Spleen (tissue), 11 donors: ENCODE measurements at regions not wholly inside any gene's neighbourhood (a gene's known extent, or its start where the extent isn't known, plus 50 kb on each side); places are given as distances from the start of the nearest gene placed in this dataset.

Experiments
- DNase-seq: peaks from one replicate; pipeline ENCODE4 v3.0.0-alpha.2; 2020
- H3K27ac ChIP-seq, 8 donors: fragments of 200-600 bp; sonication (generic) in 7 of 8; 1 replicate in 4 of 8; 2 replicates in 4 of 8; pipeline versions ENCODE4 v1.5.0 to v1.8.0; 2016 to 2021; ENCODE audit warnings: inconsistent platforms in 4 of 8, mild to moderate bottlenecking in 4 of 8, moderate library complexity in 1 of 8
- H3K27me3 ChIP-seq, 7 donors: fragments of 200-600 bp; sonication (generic) in 6 of 7; replicated peaks in 1 of 7; 1 replicate in 4 of 7; 2 replicates in 3 of 7; pipeline versions ENCODE4 v1.5.0 to v1.8.0; 2016 to 2021; ENCODE audit warnings: inconsistent platforms in 3 of 7, mild to moderate bottlenecking in 1 of 7
- H3K36me3 ChIP-seq, 6 donors: fragments of 200-600 bp; sonication (generic) in 5 of 6; 1 replicate in 4 of 6; 2 replicates in 2 of 6; pipeline versions ENCODE4 v1.5.0 to v1.8.0; 2016 to 2021; ENCODE audit warnings: inconsistent platforms in 2 of 6
- H3K4me1 ChIP-seq, 6 donors: fragments of 200-600 bp; sonication (generic) in 5 of 6; 1 replicate in 3 of 6; 2 replicates in 3 of 6; pipeline versions ENCODE4 v1.5.0 to v1.8.0; 2016 to 2021; ENCODE audit warnings: inconsistent platforms in 3 of 6
- H3K4me3 ChIP-seq, 8 donors: fragments of 200-600 bp; sonication (generic) in 7 of 8; 1 replicate in 4 of 8; 2 replicates in 4 of 8; pipeline versions ENCODE4 v1.5.0 to v1.8.0; 2016 to 2021; ENCODE audit warnings: inconsistent platforms in 4 of 8, mild to moderate bottlenecking in 4 of 8, moderate library complexity in 2 of 8
- H3K9me3 ChIP-seq, 8 donors: fragments of 200-600 bp; sonication (generic) in 7 of 8; 1 replicate in 4 of 8; 2 replicates in 4 of 8; pipeline versions ENCODE4 v1.5.0 to v1.8.0; 2016 to 2021; ENCODE audit warnings: inconsistent platforms in 4 of 8
- CTCF ChIP-seq, 11 experiments: fragments of 200-600 bp in 7 of 11; fragments of 450-650 bp in 4 of 11; sonication (generic) in 4 of 11; IDR thresholded peaks in 8 of 11; conservative IDR thresholded peaks in 3 of 11; 1 replicate in 7 of 11; 2 replicates in 4 of 11; pipeline versions ENCODE4 v1.4.0 to v1.8.0; 2016 to 2021; ENCODE audit warnings: antibody characterized with exemption in 11 of 11, inconsistent platforms in 4 of 11, mild to moderate bottlenecking in 1 of 11
- POLR2A ChIP-seq, 3 donors: fragments of 450-650 bp; IDR thresholded peaks; one replicate each; pipeline ENCODE4 v1.5.1; 2017; ENCODE audit warnings: antibody characterized with exemption in 3 of 3, mild to moderate bottlenecking in 1 of 3
- POLR2AphosphoS5 ChIP-seq, 3 donors: sonication (generic); formaldehyde crosslinking; IDR thresholded peaks; one replicate each; pipeline ENCODE4 v1.5.1; 2017; ENCODE audit warnings: antibody characterized with exemption in 3 of 3
- WGBS, 5 donors: extraction: QIAGEN DNeasy Blood & Tissue Kit in 3 of 5; methylation state at CpG; one replicate each; pipeline versions ENCODE4 v1.1.5 to v1.1.7; 2013 to 2018; 5-methylcytosine and 5-hydroxymethylcytosine counted together
- intact Hi-C: fragments of 100-400 bp; cut with DNase I; formaldehyde crosslinking; loops from one replicate; pipeline ENCODE4 v1.15.0; 2023; ENCODE audit warnings: low total_unique reads
- donor health status: healthy with polysubstance abuse.
- donor health status: DM: no; HTN: no; CAD: no; lungs with moderate emphysema.
- donor health status: DM: no; HTN: no; CAD: no.
- donor health status: Bipolar disorder and iron deficiency.
- donor health status: healthy.
- donor health status: DM: no; HTN: no; CAD: no.
- donor health status: DM: yes; HTN: yes; CAD: no.

- WGBS, 5 donors: 79 to 98% (median 91%) methylated on average over 1 of the region's 1 CpG
- Histone ChIP-seq H3K27me3 (no peaks in the 10 kb centered on the region), H3K36me3 (no peaks in the 10 kb centered on the region), H3K27ac (no peak overlapping the region), H3K9me3 (peaks cover 0 to 9% (median 0%) of the 10 kb centered on the region in 8 donors), H3K4me3 (no peak overlapping the region), H3K4me1 (no peaks in the 10 kb centered on the region)
- no peak for DNase-seq
- TF ChIP-seq POLR2A (IDR thresholded peaks at IDR 0.05): no peak
- TF ChIP-seq POLR2AphosphoS5 (IDR thresholded peaks at IDR 0.05): no peak
- no peak for TF ChIP-seq CTCF (IDR thresholded peaks at IDR 0.05 in 8 of 11, conservative IDR thresholded peaks at IDR 0.05 in 3 of 11)
- intact Hi-C loops: no loop called here
Observed at GRCh38 chr11:90310210-90310609, 87.4 kb upstream of the CHORDC1 start.

DNA sequence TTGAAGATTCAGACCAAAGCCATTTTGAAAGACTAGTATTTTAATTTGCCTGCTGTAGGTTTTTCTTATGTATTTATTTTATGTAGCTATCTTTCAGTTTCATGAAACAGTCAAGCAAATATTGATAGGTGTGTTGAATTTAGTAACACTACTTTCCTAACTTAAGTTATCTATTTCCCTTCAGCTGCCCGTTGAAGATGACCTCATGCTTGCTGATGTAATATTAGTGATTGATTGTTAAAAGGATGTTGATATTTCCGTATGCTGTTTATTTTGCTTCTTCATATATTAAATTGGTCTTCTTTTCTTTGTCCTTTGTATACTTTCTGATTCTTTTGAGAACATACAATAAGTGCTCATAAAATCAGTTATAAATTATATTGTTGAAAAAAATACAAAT, 86.8 kb upstream of the CHORDC1 start:
- no peak for DNase-seq
- H3K27ac ChIP-seq: no peak overlapping the region
- H3K27me3 ChIP-seq: no peaks in the 10 kb centered on the region
- no peaks in the 10 kb centered on the region for H3K36me3 ChIP-seq
- no peaks in the 10 kb centered on the region for H3K4me1 ChIP-seq
- H3K4me3 ChIP-seq: no peak overlapping the region
- intact Hi-C loops: no loop called here
- 51 to 74% (median 56%) methylated on average over 2 of the region's 2 CpGs for WGBS, 5 donors
- no peak for TF ChIP-seq POLR2A (IDR thresholded peaks at IDR 0.05)
- no peak for TF ChIP-seq CTCF (IDR thresholded peaks at IDR 0.05 in 8 of 11, conservative IDR thresholded peaks at IDR 0.05 in 3 of 11)
- no peak for TF ChIP-seq POLR2AphosphoS5 (IDR thresholded peaks at IDR 0.05)
- H3K9me3 ChIP-seq: peaks cover 0 to 9% (median 0%) of the 10 kb centered on the region in 8 donors

- Histone ChIP-seq H3K36me3 (no peaks in the 10 kb centered on the region), H3K4me3 (no peak overlapping the region), H3K27ac (no peak overlapping the region), H3K9me3 (peaks cover 0 to 8% (median 0%) of the 10 kb centered on the region in 8 donors), H3K4me1 (no peaks in the 10 kb centered on the region), H3K27me3 (no peaks in the 10 kb centered on the region)
- no peak for TF ChIP-seq CTCF (IDR thresholded peaks at IDR 0.05 in 8 of 11, conservative IDR thresholded peaks at IDR 0.05 in 3 of 11)
- TF ChIP-seq POLR2AphosphoS5 (IDR thresholded peaks at IDR 0.05): no peak
- TF ChIP-seq POLR2A (IDR thresholded peaks at IDR 0.05): no peak
- no peak for DNase-seq
- 86 to 93% (median 92%) methylated on average over 3 of the region's 3 CpGs for WGBS, 5 donors
- intact Hi-C loops: no loop called here
Observed at GRCh38 chr11:90294526-90294925, 71.7 kb upstream of the CHORDC1 start.

- H3K36me3 ChIP-seq: no peaks in the 10 kb centered on the region
- WGBS, 5 donors: 84 to 91% (median 90%) methylated on average over 2 of the region's 2 CpGs
- H3K4me1 ChIP-seq: no peaks in the 10 kb centered on the region
- no peaks in the 10 kb centered on the region for H3K27me3 ChIP-seq
- peaks cover 0 to 8% (median 0%) of the 10 kb centered on the region in 8 donors for H3K9me3 ChIP-seq
- no peak for TF ChIP-seq POLR2A (IDR thresholded peaks at IDR 0.05)
- TF ChIP-seq CTCF (IDR thresholded peaks at IDR 0.05 in 8 of 11, conservative IDR thresholded peaks at IDR 0.05 in 3 of 11): no peak
- TF ChIP-seq POLR2AphosphoS5 (IDR thresholded peaks at IDR 0.05): no peak
- intact Hi-C loops: no loop called here
- DNase-seq: no peak
- no peak overlapping the region for H3K27ac ChIP-seq
- no peak overlapping the region for H3K4me3 ChIP-seq
Observed at GRCh38 chr11:90294091-90294490, 71.2 kb upstream of the CHORDC1 start.
